OCI-LY3 (cell line): ENCODE measurements at regions not wholly inside any gene's neighbourhood (a gene's known extent, or its start where the extent isn't known, plus 50 kb on each side); places are given as distances from the start of the nearest gene placed in this dataset.

Experiments
- CTCF ChIP-seq: fragments of 200-600, 300-600 bp; sonication (generic); IDR thresholded peaks from 2 replicates; pipeline ENCODE4 v1.5.1; 2014; ENCODE audit warnings: antibody characterized with exemption, low read length, low read depth
- EZH2phosphoT487 ChIP-seq: fragments of 200-600 bp; shearing (Covaris generic); IDR thresholded peaks from 2 replicates; pipeline ENCODE4 v1.6.1; 2018; ENCODE audit warnings: antibody characterized with exemption, mixed run types, low read depth

DNA sequence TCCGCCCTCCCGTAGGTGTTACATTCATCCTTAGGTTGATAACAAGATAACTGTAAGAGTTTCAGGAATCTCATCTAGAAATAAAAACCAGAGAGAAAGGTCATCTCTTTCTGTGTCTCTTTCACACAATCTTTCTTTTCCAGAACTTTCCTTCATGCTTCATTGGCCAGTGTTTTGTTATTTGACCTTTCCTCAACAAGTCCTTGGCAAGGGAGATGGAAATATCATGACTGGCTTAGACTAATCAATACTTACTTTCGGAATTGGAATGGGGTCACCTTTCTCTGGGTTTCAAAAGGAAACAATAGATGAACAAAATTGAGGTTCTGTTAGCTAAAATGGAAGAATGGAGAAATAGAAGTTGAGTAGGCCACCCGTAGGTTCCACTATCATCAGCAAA is 72.9 kb upstream of the PPP2R5A start:
- no peak for TF ChIP-seq CTCF
- no peak for TF ChIP-seq EZH2phosphoT487
